Epithelial cell of esophagus (primary cell): ENCODE measurements at regions not wholly inside any gene's neighbourhood (a gene's known extent, or its start where the extent isn't known, plus 50 kb on each side); places are given as distances from the start of the nearest gene placed in this dataset.
"Not testable (repeated sequence)": the region's sequence is repeated elsewhere in the genome, so short reads cannot be mapped to it uniquely, and the experiment has no call there.

Source experiments
- DNase-seq: peaks from one replicate; pipeline ENCODE4 v3.0.0; 2010; ENCODE audit warnings: low read depth
- H3K4me3 ChIP-seq: 2 replicates; pipeline ENCODE4 v1.5.1; 2011; ENCODE audit warnings: mild to moderate bottlenecking, low read length, control low read depth
- CTCF ChIP-seq: IDR thresholded peaks from 2 replicates; pipeline ENCODE4 v1.5.1; 2011; ENCODE audit warnings: low read depth, mild to moderate bottlenecking, low read length, control low read depth, inconsistent platforms; ENCODE audit not compliant: insufficient read depth; ENCODE audit errors: missing control alignments

DNA sequence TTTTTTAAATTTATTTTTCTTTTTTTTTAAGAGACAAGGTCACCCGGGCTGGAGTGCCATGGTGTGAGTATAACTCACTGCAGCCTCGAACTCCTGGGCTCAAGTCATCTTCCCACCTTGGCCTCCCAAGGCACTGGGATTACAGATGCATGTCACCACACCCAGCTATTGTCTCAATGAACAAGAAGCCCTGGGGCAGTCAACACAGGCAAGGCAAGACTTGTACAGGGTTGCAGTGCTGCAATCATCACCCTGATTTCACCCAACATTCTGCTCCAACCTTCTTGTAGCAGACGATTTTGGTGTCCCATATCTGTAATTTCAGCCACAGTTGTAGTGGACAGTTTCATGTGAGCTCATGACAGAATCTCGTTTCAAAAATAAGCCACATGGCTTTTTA is 205.8 kb upstream of the KIF2A start:
- no peak for TF ChIP-seq CTCF
- no peak overlapping the region for H3K4me3 ChIP-seq
- DNase-seq: peak; percentile 97

GRCh38 chr5:62103863-62104262 is 202.1 kb upstream of the KIF2A start:
- DNase-seq, H3K4me3 ChIP-seq: not testable (repeated sequence)

DNA sequence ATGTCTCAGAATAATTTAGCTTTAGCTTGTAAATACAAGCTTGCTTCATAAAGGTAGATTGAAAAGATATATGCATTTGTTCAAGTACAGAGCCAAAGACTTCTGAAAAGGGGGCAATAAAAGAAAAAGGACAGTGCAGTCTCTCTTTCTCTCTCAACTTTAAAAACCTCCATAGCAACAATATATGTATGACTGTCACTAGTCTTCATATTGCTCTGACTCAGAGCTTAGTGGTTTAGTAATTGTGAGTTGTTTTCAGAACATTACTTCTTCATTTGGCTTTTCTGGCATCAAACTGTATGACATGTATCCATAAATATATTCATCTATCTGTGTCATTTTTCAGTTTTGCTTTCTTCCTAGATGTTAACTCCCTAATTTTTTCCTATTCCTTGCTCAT is 194.6 kb upstream of the KIF2A start:
- H3K4me3 ChIP-seq: no peak overlapping the region
- no peak for TF ChIP-seq CTCF
- peak; percentile 22 for DNase-seq

DNA sequence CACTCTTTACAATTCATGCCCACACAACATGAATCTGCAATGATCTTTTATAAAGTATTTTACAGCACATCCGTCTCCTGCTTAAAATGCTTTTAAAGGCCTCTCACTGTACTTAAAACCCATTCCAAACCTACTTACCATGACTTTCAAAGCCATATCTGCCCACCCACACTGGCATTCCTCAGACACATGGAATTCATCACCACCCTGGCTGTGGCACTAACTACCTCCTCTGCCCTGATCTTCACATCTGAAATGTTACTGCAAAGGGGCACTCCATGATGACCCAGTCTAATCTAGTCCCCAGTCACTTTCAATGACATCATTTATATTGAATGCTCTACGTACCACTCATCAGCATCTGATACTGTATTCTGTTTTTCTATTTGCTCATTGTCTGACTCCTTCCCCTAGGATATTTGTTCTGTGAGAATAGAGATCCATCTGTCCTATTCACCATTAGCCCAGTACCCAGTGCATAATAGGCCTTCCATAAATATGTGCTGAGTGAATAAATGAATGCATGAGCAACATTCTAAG is 193.2 kb upstream of the KIF2A start:
- no peak for TF ChIP-seq CTCF
- no peak for DNase-seq
- no peak overlapping the region for H3K4me3 ChIP-seq

- DNase-seq: peak; percentile 14
- no peak for TF ChIP-seq CTCF
- no peak overlapping the region for H3K4me3 ChIP-seq
These were observed 191.0 kb upstream of the KIF2A start for GRCh38 chr5:62115014-62115413.

- DNase-seq: no peak
- no peak for TF ChIP-seq CTCF
- H3K4me3 ChIP-seq: no peak overlapping the region
These were observed 181.7 kb upstream of the KIF2A start for GRCh38 chr5:62124266-62124665.

GRCh38 chr5:62126090-62126489 is 179.9 kb upstream of the KIF2A start:
- no peak overlapping the region for H3K4me3 ChIP-seq
- TF ChIP-seq CTCF: no peak
- no peak for DNase-seq

DNA sequence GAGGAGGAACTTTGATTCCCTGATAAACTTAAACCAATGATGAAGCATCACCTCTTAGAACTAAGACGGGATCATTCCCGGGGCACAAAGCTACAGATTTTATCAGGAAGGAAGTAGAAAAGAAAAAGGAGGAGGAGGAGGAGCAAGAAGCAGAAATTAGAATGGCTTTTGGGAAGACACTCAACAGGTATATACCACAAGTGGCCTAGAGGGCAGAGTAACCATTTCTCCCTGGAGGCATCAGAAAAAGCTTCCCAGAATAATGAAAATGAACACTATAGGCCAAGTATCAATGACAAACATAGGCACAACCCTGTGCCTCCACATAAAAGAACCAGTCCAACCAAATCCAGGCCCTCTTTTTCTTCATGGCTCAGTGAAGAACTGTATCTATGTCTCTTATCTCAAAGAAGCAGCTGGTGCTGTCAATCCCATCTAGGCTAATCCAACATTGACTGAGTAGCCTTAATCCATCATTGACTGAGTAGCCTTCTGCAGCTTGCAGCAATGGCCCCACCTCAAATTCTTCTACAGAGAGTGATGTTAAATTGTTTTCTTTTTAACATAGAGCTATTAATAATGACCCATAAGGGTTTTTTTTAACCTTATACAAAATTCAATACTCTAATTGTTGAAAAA is 178.8 kb upstream of the KIF2A start:
- no peak overlapping the region for H3K4me3 ChIP-seq
- DNase-seq: no peak
- TF ChIP-seq CTCF: no peak
